ENCODE measurements at regions not wholly inside any gene's neighbourhood (a gene's known extent, or its start where the extent isn't known, plus 50 kb on each side); places are given as distances from the start of the nearest gene placed in this dataset.

DNA sequence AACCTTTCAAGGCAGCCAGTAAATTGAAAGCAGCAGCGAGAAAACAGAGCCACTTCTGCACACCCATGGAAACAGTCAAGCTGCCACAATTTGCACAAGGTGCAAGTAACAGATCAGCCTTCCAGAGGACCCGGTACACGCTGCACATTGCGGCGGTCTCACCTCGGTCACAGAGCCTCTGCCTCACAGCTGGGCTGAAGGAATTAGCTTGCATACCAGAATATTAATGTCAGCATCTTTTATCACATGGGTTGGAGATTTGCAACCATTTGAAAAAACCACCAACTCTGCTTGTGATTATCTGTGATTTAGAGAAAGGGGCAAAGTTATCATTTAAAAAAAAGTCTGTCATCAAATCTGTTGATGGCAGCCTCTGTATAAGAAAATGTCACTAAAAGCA, 330.5 kb upstream of the TCF4 start:
- DNase-seq, result no peak

DNA sequence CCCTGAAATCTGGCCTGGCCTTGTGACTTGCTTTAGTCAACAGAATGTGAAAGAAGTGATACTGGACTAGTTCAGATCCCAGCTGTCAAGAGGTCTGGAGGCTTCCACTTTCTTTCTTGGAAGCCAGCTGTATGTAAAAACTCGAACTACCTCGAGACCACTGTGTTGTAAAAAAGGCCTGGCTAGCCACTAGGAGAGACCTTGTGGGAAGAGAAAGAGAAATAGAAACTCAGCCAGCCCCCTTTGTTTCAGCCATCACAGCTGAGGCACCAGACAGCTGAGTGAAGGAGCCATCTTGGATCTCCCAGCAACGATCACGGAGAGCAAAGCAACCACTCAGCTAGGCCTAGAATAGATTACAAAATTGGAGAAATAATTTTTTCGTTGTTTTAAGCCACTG, 324.9 kb upstream of the TCF4 start:
- DNase-seq, result no peak

DNA sequence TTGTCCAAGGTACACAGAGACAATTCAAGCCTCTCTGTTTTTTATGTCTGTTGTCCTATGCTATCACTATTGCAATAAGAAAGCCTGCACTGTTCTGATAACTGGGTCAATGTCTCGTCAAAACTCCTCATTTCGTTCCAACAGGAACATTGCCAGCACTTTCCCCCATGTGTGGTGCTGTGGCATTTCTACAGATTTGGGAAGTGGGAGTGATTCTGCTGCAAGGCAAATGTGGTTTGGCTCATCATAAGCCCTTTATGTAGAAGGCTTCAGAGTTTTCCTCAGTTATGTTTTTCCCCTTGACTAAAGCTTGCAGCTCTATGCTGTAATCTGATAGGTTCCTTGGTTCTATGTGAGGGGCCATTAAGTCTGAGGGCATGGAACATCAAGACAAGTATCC, 324.1 kb upstream of the TCF4 start:
- no peak for DNase-seq

DNA sequence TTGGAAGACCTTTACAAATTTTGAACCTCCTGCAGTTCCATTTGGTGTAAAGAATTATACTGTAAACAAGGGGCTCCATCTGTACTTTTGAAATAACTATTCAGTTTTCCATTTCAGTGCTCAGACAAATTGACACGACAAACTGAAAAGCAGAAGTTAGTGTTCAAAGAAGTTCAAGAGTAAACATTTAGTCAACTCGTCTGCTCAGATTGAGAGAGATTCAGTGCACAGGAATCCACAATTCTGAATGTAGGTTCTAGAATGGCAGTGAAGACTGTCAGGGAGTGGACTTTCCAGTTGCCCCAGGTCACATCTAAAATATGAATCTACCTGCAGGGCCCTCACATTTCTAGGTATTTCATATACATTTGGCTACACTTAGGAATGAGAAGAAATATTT, 322.3 kb upstream of the TCF4 start:
- no peak for DNase-seq

DNA sequence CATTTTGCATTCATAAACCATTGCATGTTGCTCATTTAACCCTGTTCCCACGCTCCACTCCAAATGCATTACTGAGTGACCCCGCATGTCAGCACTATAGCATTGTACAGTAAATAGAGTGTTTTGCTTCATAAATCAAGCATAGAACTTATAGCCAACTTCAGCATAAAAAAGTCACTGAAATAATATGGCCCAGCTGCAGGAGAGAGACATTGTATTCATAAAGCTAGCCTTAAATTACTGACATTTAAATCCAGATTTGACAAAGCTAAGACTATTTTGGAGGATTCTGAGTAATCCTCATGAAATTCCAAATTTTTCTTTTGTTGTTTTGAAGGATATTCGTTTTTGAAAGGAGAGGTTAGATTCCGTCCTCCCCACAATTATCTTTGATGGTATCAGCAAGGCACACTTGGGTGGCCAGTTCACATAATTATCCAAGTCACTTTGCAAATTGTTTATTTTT, 320.9 kb upstream of the TCF4 start:
- DNase-seq, result no peak

DNA sequence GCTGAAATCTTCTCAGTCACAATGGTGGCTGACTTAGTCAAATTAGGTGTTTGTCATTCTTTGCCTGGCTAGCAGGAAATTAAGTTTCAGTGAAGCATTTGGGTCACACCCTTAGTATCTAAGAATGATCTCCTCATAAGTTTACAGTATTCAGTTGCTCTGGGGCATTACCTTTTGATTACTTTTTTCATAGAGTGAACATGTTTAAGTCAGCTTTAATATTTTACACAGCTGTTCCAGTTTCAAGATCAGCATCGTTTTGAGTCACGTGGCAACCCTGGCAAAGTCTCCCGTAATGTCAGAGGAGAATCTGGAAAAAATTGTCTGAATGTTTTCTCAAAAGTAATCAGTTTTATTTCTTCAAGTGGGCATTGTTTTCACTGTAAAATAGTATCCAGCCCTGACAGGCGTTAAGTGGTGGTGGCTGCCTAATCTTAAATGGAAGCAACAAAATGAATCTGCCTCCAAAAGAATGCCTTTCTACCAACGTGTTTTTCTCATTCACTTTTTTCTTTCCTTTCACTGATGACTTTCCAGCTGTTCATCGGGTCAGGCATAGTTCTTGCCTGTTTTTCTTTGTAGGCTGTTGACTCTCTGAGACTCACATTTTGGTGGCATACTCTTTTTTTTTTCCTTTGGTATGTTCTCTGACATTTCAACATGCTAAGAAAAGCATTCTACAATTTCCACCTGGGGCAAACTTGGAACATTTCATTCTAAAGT, 319.6 kb upstream of the TCF4 start:
- DNase-seq, result no peak

DNA sequence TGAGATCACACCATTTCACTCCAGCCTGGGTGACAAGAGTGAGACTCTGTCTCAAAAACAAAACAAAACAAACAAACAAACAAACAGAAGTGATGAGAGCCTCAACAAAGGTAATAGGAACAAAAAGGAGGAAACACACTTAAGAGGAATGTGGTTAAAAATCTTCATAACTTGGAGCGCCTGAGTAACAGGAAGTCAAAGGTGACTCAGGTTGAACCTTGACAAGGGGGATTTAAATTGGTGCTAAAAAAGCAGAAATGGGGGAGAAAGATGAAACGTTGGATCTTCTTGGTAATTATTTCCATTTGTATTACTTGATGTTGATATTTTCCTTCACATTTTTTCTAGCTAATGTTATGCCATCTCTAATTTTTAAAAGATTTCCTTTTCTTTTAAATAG, 318.5 kb upstream of the TCF4 start:
- no peak for DNase-seq

DNA sequence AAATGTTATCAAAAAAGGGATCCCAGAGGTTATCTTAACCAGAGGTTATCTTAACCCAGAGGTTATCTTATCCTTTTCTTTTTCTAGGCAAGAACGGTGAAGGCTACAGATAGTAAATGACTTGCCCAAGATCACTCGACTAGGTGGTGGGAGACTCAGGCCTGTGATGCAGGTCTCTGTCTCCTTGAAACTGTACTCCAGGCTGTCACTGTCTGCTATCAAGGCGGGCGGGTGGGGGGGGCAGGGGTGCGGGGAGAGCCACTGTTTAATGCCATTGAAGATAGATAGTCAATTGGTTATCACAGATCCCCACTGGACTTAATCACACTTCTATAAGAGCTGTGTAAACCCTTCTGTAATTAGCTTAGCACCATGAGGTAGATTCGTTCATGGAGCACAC, 315.9 kb upstream of the TCF4 start:
- DNase-seq, result no peak

DNA sequence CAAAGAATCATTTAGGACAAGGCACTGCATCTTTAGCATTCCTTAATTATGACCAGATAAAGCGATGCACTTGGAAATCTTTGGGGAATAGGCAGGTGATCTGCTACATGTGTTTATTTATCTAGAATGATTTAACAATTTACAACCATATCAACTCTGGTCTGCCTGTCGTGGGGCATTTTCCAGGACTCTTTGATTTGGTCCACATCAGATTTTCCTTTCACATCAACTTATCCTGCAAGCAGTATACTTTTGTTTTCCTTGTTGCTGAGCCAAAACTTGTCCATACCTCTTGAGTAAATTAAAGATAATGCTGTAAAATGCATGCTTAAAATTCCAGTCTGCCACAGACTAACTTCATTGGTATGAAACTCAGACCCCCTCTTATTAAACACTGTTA, 312.4 kb upstream of the TCF4 start:
- DNase-seq, result no peak

DNA sequence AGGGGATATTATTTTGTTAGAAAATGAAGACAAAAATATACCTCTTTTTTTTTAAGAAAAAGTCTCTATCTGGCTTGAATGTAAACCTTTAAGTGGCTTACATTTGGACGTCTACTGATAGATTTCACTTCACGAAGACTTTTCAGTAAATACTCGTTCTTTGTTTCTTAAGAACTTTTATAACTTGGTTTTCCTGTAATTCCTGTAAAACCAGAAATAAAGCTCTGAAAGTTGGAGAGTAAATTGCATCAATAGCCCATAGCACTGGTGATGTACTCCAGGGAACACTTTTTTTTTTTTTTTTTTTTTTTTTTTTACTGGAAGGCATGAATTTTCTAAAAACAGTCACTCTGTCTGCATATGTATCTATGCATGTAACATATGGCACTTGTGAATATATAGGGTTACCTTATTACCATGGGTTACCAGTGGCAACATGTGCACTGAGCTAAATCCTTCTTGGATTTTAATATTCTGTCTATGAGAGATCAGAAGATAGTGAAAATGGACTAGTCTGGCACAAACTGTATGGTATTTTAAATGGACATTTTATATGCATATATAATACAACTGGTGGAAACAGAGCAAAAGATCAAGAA, 309.2 kb upstream of the TCF4 start:
- no peak for DNase-seq

DNA sequence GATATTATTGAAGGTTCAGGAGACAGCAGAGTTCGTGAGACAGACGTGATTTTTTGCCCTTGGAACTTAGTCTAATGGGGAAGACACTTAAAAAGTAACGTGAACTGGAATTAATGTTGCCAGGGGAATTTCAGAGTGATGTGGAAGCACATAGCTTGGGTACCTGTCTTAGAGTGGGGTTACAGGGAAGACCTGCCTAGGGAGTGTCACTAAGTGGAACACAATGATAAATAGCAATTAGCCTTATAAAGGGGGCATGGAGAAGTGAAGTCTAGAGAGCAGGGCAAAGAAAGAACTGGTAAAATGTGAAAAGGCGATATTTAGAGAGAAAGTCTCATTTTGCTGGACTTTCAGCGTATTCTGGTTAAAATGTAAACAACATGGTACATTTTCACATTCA, 306.0 kb upstream of the TCF4 start:
- DNase-seq, result peak; percentile 36

DNA sequence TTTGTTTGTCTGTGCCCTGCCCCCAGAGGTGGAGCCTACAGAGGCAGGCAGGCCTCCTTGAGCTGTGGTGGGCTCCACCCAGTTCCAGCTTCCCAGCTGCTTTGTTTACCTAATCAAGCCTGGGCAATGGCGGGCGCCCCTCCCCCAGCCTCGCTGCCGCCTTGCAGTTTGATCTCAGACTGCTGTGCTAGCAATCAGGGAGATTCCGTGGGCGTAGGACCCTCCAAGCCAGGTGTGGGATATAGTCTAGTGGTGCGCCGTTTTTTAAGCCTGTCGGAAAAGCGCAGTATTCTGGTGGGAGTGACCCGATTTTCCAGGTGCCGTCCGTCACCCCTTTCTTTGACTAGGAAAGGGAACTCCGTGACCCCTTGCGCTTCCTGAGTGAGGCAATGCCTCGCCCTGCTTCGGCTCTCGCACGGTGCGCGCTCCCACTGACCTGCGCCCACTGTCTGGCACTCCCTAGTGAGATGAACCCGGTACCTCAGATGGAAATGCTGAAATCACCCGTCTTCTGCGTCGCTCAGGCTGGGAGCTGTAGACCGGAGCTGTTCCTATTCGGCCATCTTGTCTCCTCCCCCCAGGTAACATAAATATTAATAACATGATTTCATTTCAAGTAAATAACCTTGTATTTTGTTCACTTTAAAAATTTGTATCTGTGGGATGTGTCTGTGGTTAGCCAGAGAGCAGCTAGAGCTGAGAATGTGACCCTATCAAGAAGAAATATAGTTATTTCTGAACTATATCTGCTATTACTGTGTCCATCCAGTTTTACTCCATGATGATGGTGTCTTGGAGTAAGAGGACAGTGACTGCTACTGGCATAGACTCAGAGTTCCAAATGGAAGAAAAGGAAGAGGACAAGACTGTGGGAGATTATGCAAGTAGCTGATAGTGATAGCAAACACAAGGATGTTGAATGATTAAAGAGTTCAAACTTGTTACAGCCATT, 305.1 kb upstream of the TCF4 start:
- DNase-seq, result peak; percentile 51

DNA sequence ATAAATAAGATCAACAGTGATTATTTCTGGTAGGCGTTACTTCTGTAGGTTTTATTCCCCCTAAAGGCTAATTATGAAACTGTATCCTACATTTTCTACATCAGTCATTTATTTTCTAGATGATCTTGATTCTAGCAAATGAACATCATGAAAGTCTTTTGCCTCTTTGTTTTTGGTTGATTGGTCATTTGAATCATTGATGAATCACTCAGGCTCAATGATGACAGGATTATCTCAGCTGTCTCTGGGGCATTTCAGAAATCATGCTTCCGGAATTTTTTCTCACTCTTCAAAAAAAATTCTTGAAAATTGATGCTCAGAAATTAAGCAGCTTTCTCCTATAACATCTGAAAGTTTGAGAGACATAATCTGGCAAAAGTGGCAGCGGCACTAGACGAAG, 298.9 kb upstream of the TCF4 start:
- no peak for DNase-seq

DNA sequence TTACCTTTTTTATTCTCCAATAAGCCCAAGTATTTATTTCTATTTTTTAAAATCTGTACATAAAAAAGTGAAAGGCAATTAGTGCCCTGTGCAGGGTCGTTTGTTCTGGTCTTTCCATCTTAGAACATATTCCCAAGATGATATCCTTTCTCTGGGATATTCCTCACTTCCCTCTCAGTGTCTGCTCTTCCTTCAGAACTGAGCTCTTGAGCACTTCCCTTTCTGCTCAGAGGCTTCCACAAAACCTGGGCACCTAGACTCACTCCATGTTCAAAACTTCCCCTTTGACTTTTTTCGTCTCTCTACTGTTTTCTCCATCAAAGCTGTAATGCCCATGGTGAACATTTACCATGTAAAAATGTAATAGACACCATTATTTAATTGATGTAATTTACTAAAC, 296.5 kb upstream of the TCF4 start:
- no peak for DNase-seq

DNA sequence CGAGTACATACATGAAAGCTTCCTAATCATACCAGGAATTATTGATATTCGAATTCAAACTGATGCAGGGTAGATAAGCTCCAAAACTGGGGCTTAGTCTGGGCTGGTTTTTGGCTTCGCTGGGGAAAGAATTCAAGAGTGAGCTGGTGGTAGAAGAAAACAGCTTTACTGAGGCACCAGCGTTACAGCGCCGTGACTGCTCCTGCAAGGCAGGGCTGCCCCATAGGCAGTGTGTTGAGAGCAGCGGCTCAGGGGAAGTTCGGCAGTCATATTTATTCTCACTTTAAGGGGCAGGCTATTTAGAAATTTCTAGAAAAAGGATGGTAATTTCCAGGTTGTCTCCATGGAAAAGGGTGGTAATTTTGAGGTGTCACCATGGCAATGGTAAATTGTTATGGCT, 292.6 kb upstream of the TCF4 start:
- no peak for DNase-seq

DNA sequence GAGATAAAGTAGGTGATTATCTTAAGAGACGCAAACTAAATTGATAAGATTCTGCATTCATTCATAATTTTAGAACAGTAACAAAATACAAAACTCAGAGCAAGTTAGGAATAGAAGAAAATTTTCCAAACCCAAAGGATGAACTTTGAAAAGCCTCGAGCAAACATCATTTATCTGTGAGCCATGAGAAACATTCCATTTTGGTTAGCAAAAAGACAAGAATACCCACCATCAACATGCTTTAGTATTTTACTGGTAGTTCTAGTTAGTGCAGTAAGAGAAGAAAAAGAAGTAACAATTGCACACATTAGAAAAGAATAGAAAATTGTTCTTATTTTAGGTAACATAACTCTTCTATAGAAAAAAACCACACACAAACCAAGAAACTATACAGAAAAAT, 291.3 kb upstream of the TCF4 start:
- no peak for DNase-seq

DNA sequence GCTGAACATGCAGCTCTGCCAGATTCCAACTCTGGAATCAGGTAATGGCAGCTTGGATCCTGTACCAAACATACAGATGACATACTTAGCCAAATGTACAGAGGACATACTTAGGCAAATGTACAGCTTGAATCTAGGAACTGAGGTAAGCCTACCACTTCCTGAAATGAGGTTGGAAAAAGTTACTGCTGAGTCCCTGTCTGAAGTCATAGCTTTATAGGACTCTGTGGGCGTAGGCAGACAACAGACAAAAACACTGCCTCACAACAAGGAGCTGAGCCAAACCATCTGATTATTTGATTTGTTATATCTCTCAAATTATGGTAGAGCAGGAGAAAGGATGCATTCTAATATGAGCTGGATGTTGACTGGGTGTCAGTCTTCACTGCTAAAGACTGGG, 290.2 kb upstream of the TCF4 start:
- DNase-seq, result no peak

DNA sequence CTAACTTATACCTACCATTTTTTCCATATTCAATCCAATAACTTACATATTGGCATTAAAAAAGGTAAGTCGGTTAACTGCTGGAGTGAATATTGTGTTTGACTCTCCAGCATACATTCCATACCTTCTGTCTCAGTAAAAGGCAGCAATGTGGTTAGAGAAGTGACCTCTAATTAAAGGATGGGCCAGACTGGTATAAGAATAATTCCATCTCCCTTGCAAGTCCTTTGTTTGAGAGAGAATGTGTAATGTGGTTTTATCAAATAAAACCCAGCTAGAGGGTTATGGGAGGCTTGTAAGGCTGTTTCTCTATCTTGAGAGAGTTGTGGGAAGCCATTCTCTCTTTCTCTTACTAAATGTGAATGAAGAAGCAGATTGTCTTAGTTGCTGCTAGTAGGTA, 289.3 kb upstream of the TCF4 start:
- no peak for DNase-seq

DNA sequence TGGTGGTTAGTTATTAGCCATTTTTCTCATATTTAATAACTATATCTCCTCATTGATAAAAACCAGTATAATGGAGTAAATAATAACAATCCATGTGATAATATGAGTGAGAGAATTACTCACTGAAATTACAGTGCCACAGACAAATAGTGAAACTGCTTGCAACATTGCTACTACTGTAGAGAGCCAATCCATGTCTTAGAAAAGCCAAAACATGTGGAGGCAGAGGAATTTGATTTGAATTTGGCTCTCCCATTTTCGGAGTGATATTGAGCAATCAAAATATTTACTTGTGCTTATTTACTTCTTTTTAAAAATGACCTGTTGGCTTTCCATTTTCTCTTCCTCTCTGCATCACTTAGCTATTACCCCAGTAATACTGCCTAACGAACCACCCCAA, 288.3 kb upstream of the TCF4 start:
- DNase-seq, result no peak

DNA sequence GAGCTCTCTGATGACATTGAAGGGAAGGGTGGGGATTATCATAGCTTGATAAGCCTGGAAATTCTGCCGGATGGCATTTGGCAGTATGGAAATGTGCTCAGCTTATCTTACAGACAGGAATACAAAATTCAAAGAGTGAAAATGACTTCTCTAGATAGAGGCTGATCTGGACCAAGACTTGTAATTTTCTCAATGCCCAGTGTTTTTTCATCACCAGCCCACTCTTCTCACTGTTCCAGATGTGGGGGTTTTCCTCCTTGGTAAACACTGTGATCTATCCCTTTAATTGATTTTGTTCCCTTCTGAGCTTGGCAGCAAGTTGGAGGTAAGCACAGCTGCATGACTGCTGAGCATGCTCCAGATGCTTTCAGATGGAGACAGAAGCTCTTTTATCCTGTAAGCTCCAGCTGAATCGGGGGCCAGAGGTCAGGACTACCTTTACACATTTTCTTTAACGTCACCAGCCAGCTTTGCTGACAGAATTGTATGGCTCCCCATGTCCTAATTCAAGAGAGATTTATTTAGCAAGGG, 287.4 kb upstream of the TCF4 start:
- no peak for DNase-seq

DNA sequence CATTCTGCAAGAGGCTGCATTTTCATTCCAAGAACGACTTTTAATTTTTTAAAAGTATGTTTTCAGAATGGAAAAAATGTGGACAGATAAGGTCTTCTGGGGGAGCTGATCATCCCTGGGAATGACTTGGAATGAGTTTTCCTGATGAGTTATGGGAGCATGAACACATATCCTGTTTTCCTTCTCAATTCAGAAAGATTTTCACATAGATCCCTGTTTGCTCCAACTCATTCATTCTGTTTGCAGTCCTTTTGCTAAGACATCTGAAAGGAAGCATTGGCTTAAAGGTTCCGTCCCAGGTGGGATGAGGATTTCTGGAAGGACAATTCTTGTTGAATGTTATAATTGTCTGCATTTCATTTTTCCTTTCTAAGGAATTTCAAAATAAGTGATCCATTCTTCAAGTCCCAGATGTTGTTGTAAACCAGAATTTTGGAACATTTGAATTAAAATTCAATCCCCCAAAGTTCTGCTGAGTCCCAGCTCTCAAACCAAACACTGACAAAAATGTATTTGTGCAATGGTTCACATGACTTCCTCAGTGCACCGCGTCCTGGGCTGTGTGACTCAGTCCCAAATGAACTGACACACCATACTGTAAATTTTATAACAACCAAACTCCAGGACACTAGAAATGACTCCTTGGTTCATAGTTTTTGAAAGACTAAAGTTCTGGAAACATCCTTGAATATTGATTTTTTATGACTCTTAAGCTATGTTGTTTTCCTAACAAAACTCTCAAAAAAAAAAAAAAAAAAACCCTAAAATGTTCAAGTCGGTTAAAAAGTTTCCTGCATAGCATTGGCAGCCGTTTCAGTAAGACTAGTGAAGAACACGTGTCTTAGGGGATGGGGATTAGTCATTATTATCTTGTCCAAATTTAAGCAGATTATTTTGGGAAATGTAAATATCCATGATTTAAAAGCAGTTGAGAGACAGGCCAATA, 281.8 kb upstream of the TCF4 start:
- no peak for DNase-seq

DNA sequence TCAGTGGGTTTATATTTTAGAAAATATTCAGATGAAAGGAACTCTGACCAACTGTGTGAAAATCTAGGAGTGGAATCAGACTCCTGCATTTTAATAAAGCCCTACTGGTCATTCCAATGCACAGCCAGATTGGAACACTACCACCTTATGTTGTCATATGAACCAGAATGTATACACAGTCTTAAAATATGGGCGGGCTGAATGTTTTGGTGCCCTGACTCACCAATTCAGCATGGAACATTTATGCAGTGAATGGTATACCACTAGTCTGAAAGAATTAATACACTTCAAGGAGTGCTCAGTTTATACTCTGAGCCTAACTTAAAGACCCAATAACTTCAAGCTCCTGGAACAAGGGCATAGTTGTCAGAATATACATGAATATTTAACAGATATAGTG, 280.9 kb upstream of the TCF4 start:
- DNase-seq, result no peak

DNA sequence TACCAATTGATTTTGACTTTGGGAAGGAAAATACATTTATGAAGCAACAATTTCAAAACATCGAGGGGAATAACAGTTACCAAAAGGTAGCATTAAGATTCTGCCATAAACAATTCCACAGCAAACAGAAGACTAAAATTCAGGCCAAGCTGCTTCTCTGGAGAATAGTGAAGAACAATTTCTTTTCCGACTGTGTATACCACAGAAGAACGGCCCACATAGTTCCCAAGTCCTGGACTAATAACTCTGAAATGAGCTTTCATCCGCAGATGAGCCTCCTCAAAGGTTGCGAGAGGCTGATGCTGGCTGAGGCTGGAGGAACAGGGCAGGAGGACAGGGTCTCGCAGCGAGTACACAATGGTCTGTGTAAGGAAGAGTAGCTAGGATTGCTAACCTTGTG, 278.9 kb upstream of the TCF4 start:
- DNase-seq, result no peak

Data from NCI-H748 treated with DMSO at 0.1 percent for 48 hours (cell line).